ENCODE measurements at regions not wholly inside any gene's neighbourhood (a gene's known extent, or its start where the extent isn't known, plus 50 kb on each side); places are given as distances from the start of the nearest gene placed in this dataset.

GRCh38 chr13:65971541-65971940 is 1258.6 kb downstream of the PCDH9 start:
- no peak overlapping the region for H3K4me2 ChIP-seq (ENCODE audit: control insufficient read depth, insufficient read depth)
- POLR2A ChIA-PET: no interaction called here
- FAIRE-seq: no peak
- H3K4me1 ChIP-seq (ENCODE audit: control insufficient read depth, insufficient read depth, low read length): no peaks in the 10 kb centered on the region
- no peak overlapping the region for H3K9ac ChIP-seq (ENCODE audit: control insufficient read depth, insufficient read depth, low read length)
- H3K9me3 ChIP-seq (replicated peaks; ENCODE audit: control insufficient read depth, insufficient read depth, low read length): no peaks in the 10 kb centered on the region
- H3K4me3 ChIP-seq: no peak overlapping the region
- SMC1A ChIA-PET (ENCODE audit: uncharacterized antibody, unreplicated experiment): no interaction called here
- H4K20me1 ChIP-seq (ENCODE audit: control insufficient read depth, insufficient read depth): no peaks in the 10 kb centered on the region
- CTCF ChIA-PET: interaction anchor here (1.6 kb wide), 1 partner anchor 12 kb away, joined by 3 read pairs; no protein-coding TSS in a partner anchor
- RAD21 ChIA-PET (ENCODE audit: unreplicated experiment): no interaction called here
- WGBS (ENCODE audit: insufficient coverage, insufficient replicate concordance, low lambda C conversion rate, missing lambda C conversion rate): 54% methylated on average over 3 of the region's 3 CpGs
- no peaks in the 10 kb centered on the region for H3K79me2 ChIP-seq (ENCODE audit: control insufficient read depth, insufficient read depth, low read length)
- in situ Hi-C loops (cut with MboI) (no loop called here), intact Hi-C loops (cut with micrococcal nuclease; ENCODE audit: unreplicated experiment) (no loop called here)
- no peaks in the 10 kb centered on the region for H3K27me3 ChIP-seq (replicated peaks in 1 of 2; ENCODE audit: control insufficient read depth in 2 of 2, insufficient read depth in 2 of 2, low read length in 1 of 2)
- no peaks in the 10 kb centered on the region for H3K36me3 ChIP-seq (ENCODE audit: control insufficient read depth in 2 of 2, insufficient read depth in 2 of 2, low read length in 1 of 2)
- no peak for DNase-seq (ENCODE audit: low read depth, low spot score)
- H2AFZ ChIP-seq (ENCODE audit: control insufficient read depth, low read depth, low read length): no peak overlapping the region
- ATAC-seq: no peak
- H3K27ac ChIP-seq (ENCODE audit: control insufficient read depth, insufficient read depth): no peak overlapping the region
- no TSS peak for BruUV-seq (replicated peaks)
- TF ChIP-seq ZZZ3 (IDR thresholded peaks at IDR 0.05; ENCODE audit: control insufficient read depth, insufficient read length, low read depth) (no peak), NR2F1 (conservative IDR thresholded peaks at IDR 0.05) (no peak), REST (IDR thresholded peaks at IDR 0.05; ENCODE audit: low read depth, low read length) (no peak), BMI1 (IDR thresholded peaks at IDR 0.05; ENCODE audit: borderline replicate concordance) (no peak), KLF5 (IDR thresholded peaks at IDR 0.05; ENCODE audit: partially characterized antibody) (no peak), NBN (IDR thresholded peaks at IDR 0.05) (no peak), ZBTB11 (CRISPR knock-in tag; IDR thresholded peaks at IDR 0.05) (no peak), CHD4 (IDR thresholded peaks at IDR 0.05) (no peak), ZNF274 (IDR thresholded peaks at IDR 0.05; ENCODE audit: insufficient read depth, insufficient read length) (no peak), FOXK2 (IDR thresholded peaks at IDR 0.05) (no peak), BCL3 (IDR thresholded peaks at IDR 0.05; ENCODE audit: borderline replicate concordance, insufficient read depth, low read depth, low read length, poor library complexity, severe bottlenecking) (no peak), EED (IDR thresholded peaks at IDR 0.05; ENCODE audit: low read depth) (no peak), SUPT20H (IDR thresholded peaks at IDR 0.05; ENCODE audit: borderline replicate concordance, control insufficient read depth, low read depth, low read length) (no peak), KDM1A (IDR thresholded peaks at IDR 0.05; ENCODE audit: borderline replicate concordance) (no peak)
